ENCODE measurements at regions not wholly inside any gene's neighbourhood (a gene's known extent, or its start where the extent isn't known, plus 50 kb on each side); places are given as distances from the start of the nearest gene placed in this dataset.

GRCh38 chr13:108375772-108376171 is 106.3 kb downstream of the TNFSF13B start:
- no peak for TF ChIP-seq CTCF (conservative IDR thresholded peaks at IDR 0.05; ENCODE audit: control insufficient read depth, insufficient read depth, low read depth, low read length)
- DNase-seq (ENCODE audit: low read depth): no peak
- H3K4me3 ChIP-seq (ENCODE audit: control insufficient read depth, low read depth, low read length): no peak overlapping the region

DNA sequence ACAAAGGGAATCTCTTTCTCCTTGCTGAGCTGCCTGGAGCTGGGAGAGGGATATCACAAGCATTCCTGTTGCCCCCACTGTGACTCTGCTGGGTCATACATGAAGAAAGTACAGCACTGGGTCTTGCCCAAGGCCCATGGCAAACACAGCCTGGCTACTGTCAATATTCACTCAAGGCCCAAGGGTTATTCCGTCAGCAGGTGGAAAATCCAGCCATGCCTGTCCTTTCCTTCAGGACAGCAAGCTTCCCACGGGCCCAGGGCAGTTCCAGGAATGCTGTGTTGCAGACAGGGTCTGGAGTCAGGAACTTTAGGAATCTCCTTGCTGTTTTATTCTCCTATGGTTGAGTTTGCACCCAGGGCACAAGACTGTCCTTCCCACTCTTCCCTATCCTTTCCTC is 106.8 kb downstream of the TNFSF13B start:
- no peak for DNase-seq (ENCODE audit: low read depth)
- no peak overlapping the region for H3K4me3 ChIP-seq (ENCODE audit: control insufficient read depth, low read depth, low read length)
- no peak for TF ChIP-seq CTCF (conservative IDR thresholded peaks at IDR 0.05; ENCODE audit: control insufficient read depth, insufficient read depth, low read depth, low read length)

DNA sequence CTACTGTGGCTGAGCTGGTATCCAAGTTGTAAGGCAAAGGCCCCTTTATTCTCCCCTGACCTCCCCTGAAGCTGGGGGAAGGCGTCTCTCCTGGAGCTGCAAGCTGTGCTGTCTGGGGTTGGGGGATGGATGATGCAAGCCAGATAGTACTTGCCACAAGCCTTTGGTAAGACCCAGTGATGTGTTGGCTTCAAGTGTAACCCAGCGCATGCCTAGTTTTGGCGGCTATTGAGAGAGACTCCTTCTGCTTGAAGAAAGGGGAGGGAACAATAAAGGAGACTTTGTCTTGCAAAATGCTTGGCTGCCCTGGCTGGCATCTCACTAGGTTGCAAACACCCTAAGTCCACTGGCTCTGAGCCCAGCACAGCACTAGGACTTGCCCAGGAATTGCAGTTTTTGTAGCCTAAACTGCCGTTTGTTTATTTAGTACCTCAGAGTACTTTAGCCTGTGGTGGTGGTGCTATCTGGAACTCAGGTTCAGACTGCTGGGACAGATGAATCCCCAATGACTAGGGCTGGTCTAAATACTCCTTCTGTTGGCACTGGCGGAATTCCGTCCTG is 108.2 kb downstream of the TNFSF13B start:
- DNase-seq (ENCODE audit: low read depth): no peak
- no peak overlapping the region for H3K4me3 ChIP-seq (ENCODE audit: control insufficient read depth, low read depth, low read length)
- no peak for TF ChIP-seq CTCF (conservative IDR thresholded peaks at IDR 0.05; ENCODE audit: control insufficient read depth, insufficient read depth, low read depth, low read length)

DNA sequence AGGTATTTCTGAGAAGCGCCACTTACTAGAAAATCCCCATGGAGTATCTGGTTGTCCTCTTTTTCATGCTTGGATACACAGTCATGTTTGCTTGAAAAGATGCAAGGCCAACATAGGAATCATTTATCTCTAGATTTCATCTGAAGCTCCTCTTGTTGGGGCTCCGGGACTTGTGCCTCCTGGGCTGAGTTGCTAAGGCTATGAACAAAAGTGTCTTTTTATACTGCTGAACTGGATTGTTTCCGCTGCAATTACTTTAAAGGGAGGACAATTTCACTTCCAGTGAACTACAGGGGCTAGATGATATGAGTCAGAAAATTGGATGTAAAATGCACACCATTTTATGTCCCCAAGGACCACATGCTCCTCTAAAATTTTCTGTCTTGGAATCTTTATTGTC is 114.1 kb downstream of the TNFSF13B start:
- DNase-seq (ENCODE audit: low read depth): no peak
- H3K4me3 ChIP-seq (ENCODE audit: control insufficient read depth, low read depth, low read length): no peak overlapping the region
- TF ChIP-seq CTCF (conservative IDR thresholded peaks at IDR 0.05; ENCODE audit: control insufficient read depth, insufficient read depth, low read depth, low read length): no peak

- DNase-seq (ENCODE audit: low read depth): no peak
- TF ChIP-seq CTCF (conservative IDR thresholded peaks at IDR 0.05; ENCODE audit: control insufficient read depth, insufficient read depth, low read depth, low read length): no peak
- H3K4me3 ChIP-seq (ENCODE audit: control insufficient read depth, low read depth, low read length): no peak overlapping the region
Observed at GRCh38 chr13:108387156-108387555, 117.6 kb downstream of the TNFSF13B start.

- H3K4me3 ChIP-seq (ENCODE audit: control insufficient read depth, low read depth, low read length): no peak overlapping the region
- no peak for DNase-seq (ENCODE audit: low read depth)
- TF ChIP-seq CTCF (conservative IDR thresholded peaks at IDR 0.05; ENCODE audit: control insufficient read depth, insufficient read depth, low read depth, low read length): no peak
Observed at GRCh38 chr13:108402850-108403249, 133.3 kb downstream of the TNFSF13B start.

DNA sequence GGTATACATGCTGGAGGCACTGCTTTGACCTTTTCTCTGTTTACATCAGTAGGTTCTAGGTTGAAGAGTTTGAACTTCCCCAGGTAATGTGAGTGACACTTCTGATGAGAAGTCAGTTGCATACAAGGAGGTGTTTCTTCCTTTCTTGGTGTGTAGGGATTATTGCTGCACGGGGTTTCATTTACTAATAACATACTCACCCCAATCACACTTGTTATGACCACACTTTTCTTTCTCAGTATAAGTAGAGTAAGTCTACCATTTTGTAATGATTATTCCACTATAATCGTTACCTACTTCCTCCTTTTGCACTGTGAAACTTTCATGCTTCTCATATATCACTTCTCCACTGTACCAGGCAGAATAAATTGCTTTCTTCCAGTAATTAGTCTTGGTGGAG is 138.0 kb downstream of the TNFSF13B start:
- H3K4me3 ChIP-seq (ENCODE audit: control insufficient read depth, low read depth, low read length): no peak overlapping the region
- no peak for TF ChIP-seq CTCF (conservative IDR thresholded peaks at IDR 0.05; ENCODE audit: control insufficient read depth, insufficient read depth, low read depth, low read length)
- no peak for DNase-seq (ENCODE audit: low read depth)

Measured in fibroblast of mammary gland (primary cell).